GM19467 (cell line): ENCODE measurements at regions not wholly inside any gene's neighbourhood (a gene's known extent, or its start where the extent isn't known, plus 50 kb on each side); places are given as distances from the start of the nearest gene placed in this dataset.

Experiments used
- ATAC-seq: cut with Tn5 transposase; IDR thresholded peaks from one replicate; pipeline ENCODE4 v1.9.1; 2021; ENCODE audit warnings: mild to moderate bottlenecking, moderate library complexity; ENCODE audit not compliant: unreplicated experiment

DNA sequence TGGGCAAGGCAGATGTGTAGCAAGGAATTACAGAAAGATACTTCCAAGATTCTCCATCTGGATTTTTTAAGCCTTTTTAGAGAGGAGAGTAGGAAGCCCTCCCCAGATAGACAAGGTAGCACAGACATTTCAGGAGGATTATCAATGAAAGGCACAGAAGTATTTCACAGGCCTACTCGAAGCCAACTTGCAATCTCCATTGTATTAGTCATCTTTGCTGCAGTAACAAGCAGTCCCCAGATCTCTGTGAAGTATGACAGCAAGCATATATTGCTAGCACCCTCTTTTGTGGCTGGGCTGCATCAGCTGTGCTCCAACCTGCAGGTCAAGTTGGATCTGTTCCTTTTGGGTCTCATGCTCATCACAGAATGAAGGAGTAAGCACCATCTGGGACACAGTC, 101.6 kb downstream of the MAF start:
- no peak for ATAC-seq

DNA sequence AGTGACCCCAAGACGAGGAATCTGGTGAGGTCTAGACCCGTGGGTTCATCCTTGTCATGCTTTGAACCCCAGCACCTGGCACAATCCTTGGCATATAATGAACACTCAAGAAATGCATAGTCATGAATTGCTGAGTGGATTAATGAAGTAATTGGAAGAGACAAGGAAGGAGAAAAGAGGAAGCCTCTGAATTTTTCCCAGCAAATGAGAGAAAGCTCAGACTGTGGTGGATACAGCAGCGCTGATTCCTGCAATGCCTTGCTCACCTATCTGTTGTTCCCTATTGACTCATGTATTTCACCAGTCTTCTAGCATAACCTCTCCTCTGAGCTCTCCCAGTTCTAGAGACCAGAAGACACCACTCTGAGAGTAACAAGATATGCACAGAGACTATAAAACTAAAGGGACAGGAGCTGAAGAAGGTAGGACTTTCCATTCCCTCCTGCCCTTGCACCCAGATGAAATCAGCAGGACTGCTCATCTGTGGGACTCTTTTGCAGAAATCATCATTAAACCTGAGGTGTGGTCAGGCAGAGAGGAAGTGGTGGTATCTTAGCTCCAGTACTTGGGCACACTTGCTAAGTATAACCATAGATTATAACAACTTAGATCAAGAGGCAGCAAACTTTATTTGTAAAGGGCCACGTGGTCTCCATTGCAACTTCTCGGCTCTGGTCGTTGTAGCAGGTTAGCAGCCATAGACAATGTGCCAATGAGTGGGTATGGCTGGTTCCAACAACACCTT, 102.8 kb downstream of the MAF start:
- ATAC-seq = no peak

DNA sequence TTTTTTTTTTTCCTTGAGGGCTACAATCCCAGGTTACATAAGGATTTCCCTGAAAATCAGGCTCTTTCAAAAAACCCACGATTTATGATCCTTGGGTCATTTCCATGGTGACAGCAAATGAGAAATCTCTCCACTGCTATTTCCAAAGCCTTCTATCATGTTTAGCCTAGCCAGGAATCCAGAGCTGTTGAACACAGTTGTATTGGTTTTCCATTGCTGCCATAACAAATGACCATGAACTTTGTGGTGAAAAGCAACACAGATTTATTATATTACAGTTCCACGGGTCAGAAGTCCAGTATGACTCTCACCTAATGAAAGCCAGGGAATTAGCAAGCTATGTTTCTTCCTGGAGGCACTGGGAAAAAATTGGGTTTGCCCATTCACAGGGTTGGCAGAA, 106.6 kb downstream of the MAF start:
- no peak for ATAC-seq

DNA sequence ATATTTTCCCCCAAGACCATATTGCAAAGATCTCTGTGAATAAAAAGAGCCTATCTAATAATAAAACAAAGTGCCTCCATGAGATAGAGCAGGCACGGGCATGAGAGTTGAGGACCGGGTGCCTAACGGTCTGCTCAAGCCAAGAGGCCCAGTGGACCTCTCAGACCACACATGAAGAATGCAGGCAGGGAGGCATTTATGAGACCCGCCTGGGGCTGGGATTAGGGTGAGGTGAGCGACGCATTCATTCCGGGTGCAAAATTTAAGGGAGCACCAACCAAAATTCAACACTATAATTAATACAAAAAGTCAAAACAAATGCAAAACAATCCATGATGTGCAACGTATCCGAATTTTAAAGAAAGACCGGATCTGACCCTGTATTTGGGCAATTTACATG, 108.5 kb downstream of the MAF start:
- ATAC-seq = no peak

DNA sequence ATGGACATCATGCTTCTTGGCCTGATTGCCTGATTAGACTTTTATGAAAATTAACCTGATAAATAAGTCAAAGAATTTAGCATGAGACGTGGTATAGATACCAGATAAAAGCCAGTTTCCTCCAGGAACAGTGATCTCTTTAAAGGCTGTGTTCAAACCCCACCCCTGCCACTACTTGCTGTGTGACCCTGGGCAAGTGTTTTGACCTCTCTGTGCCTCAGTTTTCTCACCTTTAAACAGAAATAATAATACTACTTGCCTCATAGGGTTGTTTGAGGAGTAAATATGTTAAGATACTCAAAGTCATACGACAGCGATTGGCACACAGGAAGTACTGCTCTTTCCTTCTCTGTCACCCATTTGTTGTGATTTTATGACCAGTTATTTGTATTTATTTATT, 115.5 kb downstream of the MAF start:
- ATAC-seq = no peak

DNA sequence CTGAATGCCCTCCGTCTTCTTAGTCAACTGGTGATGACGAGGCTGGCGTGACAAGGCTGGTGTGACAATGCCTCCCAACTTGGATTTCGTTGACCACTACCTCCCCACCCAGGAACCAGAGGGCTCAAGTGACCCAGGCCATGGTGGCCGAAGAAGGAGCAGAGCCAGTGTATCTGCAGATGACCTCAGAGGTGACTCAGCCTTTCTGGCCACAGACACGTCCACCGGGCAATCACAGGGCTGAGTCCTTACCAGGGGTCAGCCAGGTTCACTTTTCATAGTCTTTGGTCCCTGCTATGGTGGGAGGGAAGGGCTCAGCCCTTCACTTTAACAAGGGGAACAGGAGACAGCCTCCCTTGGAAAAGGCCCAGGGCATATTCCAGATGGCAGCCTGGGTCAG, 116.3 kb downstream of the MAF start:
- ATAC-seq = no peak

DNA sequence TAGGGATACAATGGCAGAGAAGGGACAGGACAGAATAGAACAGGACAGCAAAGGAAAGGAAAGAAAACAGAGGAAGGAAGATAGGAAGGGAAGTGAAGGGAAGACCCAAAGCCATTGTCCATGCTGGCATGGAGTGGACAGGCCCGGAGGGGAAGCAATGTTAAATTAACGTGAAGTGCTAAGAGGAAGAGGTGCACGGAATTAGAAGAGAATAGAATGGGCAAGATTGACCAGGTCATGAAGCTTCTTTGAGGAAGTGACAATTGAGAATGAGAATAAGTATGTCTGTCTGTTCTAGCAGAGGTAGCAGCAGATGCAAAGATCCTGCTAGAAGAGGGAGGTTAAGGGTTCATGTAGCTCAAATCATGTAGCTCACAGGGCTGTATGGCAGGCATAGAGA, 117.2 kb downstream of the MAF start:
- no peak for ATAC-seq

DNA sequence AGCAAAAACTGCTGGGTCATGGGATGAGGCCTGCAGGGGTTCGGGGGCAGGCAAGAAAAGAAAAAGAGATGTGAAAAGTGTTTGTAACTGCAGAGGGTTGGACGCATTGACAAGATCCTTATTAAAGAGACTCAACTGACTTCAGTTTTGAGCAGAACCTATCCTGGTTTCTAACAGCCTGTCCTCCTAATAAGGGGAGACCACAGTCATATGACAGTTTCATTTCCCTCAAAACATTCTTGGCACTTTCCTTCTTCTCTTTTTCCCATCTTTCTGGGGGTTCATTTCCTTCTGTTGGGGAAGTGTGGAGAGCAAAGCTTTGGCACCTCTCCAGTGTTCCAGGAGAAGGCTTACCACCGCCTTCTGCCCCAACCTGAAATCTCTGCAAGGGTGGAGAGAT, 118.5 kb downstream of the MAF start:
- ATAC-seq = no peak

DNA sequence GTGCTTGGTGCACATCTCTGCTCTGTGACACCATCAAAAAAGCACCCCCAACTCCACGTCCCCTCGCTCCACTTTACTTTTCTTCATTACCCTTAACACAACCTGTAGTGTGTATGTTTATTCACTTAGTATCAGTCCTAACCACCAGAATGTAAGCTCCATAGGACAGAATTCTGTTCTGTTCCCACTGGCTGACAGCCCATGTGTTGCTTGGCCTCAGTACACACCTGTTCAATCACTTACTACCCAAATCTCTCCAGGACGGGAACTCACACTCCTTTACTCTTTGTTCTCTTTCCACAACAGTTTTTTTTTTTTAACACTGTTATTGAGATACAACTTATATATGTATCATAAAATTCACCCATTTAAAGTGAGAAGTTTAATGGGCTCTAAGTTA, 119.6 kb downstream of the MAF start:
- ATAC-seq = no peak

DNA sequence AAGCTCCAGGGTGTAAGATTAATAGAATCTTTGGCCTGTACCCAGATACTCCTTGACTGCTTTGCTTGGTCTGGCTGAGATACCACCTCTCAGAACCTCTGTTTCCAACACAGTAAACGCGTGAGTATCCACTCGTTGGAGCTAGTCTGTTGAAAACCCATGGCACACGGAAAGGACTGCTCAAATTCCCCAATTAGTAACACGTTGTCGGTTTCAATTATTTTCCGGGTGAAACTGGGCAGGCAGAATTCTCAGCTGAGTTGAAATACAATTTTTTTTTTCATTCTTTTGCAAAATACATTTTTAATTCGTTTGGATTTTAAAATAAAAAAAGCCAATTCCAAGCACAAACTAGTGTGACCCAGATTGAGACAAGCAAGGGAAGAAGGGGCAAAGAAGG, 120.5 kb downstream of the MAF start:
- no peak for ATAC-seq

DNA sequence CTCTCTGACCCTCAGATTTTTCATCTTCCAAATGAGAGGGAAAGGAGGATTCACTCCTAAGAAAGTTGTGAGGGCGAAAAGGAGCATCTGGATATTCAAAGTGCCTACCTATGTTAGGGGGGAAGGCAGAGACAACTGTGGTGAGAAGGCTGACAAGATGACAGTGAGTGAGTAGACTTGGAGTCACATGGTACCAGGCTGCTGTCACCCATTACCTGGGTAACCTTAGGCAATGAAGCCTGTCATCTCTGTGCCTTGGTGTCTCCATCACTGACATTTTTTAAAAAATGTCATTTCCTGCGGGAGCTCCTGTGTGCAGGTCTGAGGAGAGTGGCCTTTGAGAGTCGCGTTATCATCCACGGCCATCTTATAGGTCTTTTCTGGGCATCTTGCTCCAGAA, 124.0 kb downstream of the MAF start:
- ATAC-seq = no peak

DNA sequence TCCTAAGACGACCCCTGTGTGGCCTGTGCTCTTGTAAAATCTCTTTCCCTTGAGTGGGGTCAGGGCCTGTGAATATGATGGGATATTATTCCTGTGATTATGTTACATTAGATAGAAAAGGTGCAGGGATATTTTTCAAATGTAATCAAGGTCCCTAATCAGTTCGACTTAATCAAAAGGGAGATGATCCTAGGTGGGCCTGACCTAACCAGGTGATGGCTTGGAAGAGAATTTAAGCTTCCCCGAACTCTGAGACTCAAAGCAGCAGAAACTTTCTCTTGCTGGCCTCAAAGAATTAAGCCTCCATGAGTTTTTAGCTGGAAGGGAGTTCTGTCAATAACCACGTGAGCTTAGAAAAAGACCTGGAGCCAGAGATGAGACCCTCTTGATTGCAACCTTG, 124.7 kb downstream of the MAF start:
- no peak for ATAC-seq

DNA sequence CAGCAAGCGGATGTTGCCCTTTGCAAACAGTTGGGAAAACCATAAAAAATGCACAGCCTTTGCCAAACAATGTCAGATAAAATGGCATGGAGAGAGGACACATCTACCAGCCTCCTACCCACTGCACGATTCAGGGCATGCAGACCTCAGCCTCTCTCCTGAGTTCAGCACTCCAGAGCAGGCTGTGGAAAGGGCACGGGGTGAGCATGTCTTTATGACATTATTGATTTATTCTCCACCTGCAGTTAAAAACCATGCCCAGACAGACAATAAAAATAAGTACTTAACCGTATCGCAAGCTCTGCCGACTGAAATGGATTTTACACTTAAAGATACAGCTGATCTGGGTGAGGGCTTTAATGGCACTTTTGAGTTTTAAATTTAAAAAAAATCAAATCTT, 127.1 kb downstream of the MAF start:
- no peak for ATAC-seq

DNA sequence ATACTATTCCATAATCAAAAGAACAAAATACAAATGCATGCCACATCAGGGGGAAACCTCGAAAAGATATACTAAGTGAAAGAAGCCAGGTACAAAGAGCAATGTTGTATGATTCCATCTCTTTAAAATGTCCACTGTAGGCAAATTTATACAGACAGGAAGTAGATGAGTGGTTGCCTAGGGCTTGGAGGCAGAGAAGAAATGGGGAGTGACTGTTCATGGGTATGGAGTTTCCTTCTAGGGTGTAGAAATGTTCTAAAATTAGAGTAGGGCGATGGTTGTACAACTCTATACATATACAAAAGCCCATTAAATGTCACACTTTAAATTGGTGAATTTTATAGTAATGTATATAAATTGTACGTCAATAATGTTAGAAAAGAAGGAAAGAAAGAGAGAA, 128.1 kb downstream of the MAF start:
- ATAC-seq = no peak

DNA sequence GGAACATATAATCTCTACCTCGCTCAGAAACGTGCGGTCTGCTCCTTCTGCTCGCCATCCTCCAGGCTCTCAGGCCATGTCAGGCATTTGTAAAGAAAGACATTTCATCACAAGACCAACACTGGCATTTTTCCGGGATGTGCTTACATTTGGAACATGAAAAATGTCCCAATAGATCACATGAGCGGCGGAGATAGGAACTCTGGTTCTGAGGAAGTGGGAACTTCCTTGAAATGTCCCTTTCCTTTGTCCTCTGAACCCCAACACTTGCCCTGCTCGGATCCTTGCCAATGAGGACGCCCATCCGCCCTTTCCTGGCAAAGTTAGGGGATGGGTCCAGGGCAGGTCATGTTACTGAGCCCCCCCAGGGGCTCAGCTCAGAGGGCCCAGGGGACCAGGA, 130.5 kb downstream of the MAF start:
- ATAC-seq = no peak

DNA sequence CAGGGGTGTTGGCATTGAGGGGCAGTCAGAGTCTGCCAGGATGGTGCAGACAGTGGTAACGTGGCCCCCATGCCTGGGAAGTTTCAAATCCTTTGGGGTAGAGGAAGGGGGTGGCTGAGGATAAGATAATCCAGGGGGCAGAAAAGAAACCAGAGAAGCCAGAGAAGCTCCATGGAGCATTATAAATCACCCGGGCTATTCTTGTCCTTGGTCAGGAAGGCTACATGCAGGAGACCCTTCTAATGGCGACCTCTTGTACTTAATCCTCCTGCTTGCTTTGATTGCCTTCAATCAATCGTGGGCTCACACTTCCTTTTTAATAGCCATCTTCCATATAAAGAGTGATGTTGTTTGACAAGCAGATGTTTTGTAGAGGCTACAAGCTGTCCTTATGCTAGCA, 131.9 kb downstream of the MAF start:
- no peak for ATAC-seq

DNA sequence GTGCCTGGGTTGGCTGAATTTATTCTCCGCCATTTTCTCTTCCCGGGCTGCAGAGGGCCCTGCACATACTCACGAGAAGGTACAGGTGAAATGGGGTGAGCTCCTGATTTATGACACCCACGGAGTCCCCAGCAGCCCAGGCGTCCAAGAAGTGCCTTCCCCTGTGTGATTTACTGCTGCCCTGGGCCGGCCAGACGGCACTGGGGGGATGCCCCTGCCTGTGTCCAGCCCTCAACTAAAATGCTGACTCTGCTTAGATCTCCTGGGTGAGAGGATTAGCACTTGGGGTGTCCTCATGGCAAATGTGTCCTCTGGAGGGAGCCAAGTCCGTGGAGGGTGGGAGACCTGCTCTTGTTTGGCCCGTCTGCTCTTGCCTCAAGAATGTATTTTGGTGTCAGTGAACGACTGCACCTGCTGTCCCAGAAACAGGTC, 132.4 kb downstream of the MAF start:
- no peak for ATAC-seq

DNA sequence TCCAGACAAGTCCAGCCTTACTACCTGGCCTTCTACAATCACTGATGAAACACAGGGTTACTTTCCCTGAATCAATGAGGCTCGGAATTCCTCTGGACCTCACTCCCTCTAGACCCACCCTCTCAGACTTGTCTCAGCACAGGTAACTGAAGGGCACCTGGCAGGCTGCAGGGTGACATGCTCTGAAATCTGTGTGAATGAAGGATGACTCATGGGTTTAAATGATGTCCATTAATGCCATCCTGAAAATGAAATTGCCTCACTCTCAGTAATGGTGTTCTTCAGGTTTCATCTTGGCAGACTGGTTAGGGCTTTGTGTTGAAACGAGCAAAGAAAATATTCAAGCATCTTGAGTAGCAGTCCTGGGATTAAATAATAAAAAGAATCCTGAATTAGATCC, 134.4 kb downstream of the MAF start:
- ATAC-seq = no peak

DNA sequence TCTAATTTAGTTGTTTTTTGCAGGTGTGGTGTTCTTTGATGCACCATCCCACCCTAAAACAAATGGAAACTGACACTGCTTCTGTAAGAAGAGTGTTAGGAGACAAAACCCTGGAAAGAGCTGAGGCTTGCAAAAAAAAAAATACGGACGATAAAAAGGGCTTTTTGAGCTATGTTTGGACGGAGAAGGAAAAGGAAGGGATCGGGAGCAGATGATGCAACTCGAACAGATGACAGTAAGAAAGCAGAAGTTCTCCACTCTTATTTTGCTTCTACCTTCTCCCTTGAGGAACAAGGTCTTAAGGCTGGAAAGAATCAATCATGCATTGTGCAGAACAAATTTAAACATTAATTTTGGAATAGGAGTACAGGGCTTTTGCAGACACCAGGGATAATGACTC, 136.7 kb downstream of the MAF start:
- no peak for ATAC-seq

DNA sequence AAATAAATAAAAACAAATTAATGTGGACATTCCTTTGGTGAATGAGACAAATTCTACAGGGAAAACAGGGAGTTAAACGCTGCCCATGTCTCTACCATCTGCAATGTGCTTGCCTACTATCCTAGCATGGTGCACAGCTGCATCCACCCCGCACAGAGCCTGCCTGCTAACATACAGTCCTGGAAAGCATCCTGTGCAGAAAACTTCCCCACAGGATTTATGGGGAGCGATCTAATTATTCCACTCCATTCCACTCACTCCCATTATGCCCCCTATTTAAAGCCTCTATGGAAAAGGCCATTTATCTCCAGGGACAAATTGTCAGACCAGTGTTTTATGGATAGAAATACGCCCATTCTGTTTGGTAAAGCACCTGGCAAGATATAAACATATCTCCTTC, 144.5 kb downstream of the MAF start:
- no peak for ATAC-seq

DNA sequence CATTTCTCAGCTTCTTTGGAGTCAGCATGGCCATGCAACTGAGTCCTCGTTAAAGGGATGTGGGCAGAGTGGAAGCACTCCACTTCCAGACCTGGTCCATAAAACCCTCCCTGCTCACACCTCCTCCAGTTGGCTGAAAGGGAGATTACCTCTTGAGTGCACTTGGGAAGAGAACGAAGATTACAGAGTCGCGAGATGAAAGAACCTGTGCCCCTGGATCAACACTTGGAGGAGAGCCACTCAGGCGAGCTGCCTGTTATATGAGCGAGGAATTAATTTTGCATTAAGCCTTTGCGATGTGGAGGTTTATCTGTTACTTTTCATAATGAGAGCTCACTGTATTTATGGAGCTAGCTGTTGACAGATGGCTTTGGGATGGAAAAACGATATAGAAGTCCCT, 147.9 kb downstream of the MAF start:
- ATAC-seq = no peak

DNA sequence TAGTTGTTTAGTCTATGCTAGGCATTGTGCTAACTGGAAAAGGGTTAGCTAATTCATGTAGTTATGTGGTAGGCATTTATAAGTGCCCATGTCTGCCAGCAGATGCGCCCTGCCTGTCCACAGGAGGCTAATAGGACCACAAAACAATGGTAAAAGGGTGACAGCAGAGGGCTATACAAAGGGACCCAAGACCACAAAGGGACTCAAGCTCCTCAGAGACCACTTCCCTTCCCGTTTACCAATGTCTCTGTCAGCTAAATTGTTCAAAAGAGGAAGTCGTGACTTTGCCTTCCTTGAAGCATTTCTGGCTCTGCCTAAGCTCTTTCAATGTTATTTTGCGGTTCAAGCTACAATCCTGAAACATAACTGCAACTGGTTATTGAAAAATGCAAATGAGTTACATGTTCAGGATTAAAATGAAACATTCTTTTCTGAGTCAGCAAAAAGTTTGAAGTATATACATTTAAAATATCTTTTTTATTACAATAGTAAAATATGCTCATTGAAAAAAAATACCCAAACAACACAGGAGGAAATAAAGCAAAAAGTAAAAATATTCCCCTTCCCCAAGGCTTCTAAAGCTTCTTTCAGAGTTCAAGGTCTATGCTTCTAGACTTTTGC, 149.2 kb downstream of the MAF start:
- peak; percentile 82 for ATAC-seq

DNA sequence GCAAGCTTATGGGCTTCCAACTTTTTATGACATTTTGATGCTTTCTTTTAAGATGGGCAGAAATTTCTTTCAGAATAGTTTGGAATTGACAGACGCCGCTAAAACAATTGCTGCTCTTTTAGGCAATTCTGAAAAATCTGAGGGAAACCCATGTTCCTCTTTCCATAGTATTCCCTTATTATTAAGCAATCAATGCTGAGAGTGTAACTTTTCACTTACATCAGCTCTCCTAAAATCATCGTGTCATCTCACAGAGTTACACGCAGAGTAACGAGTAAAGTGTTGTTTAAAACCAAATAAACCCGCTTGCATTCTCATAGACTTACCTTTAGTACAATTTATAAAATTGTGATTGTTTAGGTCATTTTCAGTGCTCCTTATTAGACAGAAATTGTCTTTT, 150.6 kb downstream of the MAF start:
- ATAC-seq = no peak
